ENCODE measurements at regions not wholly inside any gene's neighbourhood (a gene's known extent, or its start where the extent isn't known, plus 50 kb on each side); places are given as distances from the start of the nearest gene placed in this dataset.

DNA sequence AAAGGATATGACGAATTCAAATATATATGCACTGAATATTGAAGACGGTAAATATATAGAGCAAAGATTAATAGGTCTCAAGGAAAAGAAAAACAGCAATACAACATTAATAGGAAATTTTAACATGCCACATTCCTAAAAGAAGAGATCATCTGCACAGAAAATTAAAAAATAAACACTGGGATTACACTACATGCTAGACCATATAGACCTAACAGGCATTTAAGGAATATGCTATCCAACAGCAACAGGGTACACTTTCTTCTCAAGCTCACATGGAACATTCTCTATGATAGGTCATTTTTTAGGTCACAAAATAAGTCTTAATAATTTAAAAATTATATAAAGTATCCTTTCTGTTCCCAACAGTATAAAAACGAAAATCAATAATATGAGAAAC lies 1038.3 kb downstream of the KCNT2 start:
- TF ChIP-seq ISL1 (CRISPR knock-in tag; IDR thresholded peaks at IDR 0.05), result no peak
- no peak for TF ChIP-seq SNAI2 (CRISPR knock-in tag; IDR thresholded peaks at IDR 0.05)
- no peak for TF ChIP-seq ZFP3 (CRISPR knock-in tag; IDR thresholded peaks at IDR 0.05)
- TF ChIP-seq, protein P1, sequence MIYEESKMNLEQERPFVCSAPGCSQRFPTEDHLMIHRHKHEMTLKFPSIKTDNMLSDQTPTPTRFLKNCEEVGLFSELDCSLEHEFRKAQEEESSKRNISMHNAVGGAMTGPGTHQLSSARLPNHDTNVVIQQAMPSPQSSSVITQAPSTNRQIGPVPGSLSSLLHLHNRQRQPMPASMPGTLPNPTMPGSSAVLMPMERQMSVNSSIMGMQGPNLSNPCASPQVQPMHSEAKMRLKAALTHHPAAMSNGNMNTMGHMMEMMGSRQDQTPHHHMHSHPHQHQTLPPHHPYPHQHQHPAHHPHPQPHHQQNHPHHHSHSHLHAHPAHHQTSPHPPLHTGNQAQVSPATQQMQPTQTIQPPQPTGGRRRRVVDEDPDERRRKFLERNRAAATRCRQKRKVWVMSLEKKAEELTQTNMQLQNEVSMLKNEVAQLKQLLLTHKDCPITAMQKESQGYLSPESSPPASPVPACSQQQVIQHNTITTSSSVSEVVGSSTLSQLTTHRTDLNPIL (CRISPR knock-in tag; IDR thresholded peaks at IDR 0.05; ENCODE audit: low read depth), result no peak
- TF ChIP-seq, protein P2, sequence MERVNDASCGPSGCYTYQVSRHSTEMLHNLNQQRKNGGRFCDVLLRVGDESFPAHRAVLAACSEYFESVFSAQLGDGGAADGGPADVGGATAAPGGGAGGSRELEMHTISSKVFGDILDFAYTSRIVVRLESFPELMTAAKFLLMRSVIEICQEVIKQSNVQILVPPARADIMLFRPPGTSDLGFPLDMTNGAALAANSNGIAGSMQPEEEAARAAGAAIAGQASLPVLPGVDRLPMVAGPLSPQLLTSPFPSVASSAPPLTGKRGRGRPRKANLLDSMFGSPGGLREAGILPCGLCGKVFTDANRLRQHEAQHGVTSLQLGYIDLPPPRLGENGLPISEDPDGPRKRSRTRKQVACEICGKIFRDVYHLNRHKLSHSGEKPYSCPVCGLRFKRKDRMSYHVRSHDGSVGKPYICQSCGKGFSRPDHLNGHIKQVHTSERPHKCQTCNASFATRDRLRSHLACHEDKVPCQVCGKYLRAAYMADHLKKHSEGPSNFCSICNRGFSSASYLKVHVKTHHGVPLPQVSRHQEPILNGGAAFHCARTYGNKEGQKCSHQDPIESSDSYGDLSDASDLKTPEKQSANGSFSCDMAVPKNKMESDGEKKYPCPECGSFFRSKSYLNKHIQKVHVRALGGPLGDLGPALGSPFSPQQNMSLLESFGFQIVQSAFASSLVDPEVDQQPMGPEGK (CRISPR knock-in tag; IDR thresholded peaks at IDR 0.05; ENCODE audit: borderline replicate concordance), result no peak
- no peak for TF ChIP-seq ARNTL (CRISPR knock-in tag; IDR thresholded peaks at IDR 0.05; ENCODE audit: borderline replicate concordance, low read depth)
- TF ChIP-seq, protein P3, sequence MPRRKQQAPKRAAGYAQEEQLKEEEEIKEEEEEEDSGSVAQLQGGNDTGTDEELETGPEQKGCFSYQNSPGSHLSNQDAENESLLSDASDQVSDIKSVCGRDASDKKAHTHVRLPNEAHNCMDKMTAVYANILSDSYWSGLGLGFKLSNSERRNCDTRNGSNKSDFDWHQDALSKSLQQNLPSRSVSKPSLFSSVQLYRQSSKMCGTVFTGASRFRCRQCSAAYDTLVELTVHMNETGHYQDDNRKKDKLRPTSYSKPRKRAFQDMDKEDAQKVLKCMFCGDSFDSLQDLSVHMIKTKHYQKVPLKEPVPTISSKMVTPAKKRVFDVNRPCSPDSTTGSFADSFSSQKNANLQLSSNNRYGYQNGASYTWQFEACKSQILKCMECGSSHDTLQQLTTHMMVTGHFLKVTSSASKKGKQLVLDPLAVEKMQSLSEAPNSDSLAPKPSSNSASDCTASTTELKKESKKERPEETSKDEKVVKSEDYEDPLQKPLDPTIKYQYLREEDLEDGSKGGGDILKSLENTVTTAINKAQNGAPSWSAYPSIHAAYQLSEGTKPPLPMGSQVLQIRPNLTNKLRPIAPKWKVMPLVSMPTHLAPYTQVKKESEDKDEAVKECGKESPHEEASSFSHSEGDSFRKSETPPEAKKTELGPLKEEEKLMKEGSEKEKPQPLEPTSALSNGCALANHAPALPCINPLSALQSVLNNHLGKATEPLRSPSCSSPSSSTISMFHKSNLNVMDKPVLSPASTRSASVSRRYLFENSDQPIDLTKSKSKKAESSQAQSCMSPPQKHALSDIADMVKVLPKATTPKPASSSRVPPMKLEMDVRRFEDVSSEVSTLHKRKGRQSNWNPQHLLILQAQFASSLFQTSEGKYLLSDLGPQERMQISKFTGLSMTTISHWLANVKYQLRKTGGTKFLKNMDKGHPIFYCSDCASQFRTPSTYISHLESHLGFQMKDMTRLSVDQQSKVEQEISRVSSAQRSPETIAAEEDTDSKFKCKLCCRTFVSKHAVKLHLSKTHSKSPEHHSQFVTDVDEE (CRISPR knock-in tag; IDR thresholded peaks at IDR 0.05), result no peak
- no peak for TF ChIP-seq ESRRG (CRISPR knock-in tag; IDR thresholded peaks at IDR 0.05)
- no peak for TF ChIP-seq GLIS3 (CRISPR knock-in tag; IDR thresholded peaks at IDR 0.05)
- TF ChIP-seq ZFP30 (CRISPR knock-in tag; IDR thresholded peaks at IDR 0.05), result no peak
- TF ChIP-seq OSR1 (CRISPR knock-in tag; IDR thresholded peaks at IDR 0.05), result no peak
- no peak for TF ChIP-seq TOX (CRISPR knock-in tag; IDR thresholded peaks at IDR 0.05; ENCODE audit: borderline replicate concordance)
